ENCODE measurements at regions not wholly inside any gene's neighbourhood (a gene's known extent, or its start where the extent isn't known, plus 50 kb on each side); places are given as distances from the start of the nearest gene placed in this dataset. TPM values are rescaled to one million over a fixed set of nuclear protein-coding genes. Genes with fewer than 3 reads are reported as not detected.

DNA sequence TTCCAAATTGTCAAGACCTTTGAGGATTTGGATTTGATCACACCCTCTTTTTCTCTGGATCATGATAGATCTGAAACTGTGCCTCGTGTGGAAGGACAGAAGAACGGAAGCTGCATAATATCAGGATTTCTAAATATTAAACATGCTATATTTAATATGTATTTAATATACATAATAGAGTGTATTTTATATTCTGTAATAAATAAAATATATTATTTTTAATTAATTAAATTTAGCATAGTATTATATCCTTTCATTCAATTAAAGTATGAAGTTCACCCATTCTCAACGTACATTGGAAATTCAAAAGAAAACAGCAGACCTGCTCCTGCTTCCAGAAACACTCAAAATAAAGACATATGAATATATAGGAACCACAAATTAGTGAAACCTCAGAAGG is 70.6 kb upstream of the GLIS3 start:
- Histone ChIP-seq H3K36me3 (ENCODE audit: insufficient read depth) (no peaks in the 10 kb centered on the region), H3K4me3 (ENCODE audit: low read depth, low read length) (no peak overlapping the region), H3K27ac (ENCODE audit: low read depth) (no peak overlapping the region), H3K4me1 (ENCODE audit: insufficient read depth) (no peaks in the 10 kb centered on the region)
- 92% methylated on average over 3 of the region's 3 CpGs for WGBS
- no peak for DNase-seq (ENCODE audit: extremely low spot score)

DNA sequence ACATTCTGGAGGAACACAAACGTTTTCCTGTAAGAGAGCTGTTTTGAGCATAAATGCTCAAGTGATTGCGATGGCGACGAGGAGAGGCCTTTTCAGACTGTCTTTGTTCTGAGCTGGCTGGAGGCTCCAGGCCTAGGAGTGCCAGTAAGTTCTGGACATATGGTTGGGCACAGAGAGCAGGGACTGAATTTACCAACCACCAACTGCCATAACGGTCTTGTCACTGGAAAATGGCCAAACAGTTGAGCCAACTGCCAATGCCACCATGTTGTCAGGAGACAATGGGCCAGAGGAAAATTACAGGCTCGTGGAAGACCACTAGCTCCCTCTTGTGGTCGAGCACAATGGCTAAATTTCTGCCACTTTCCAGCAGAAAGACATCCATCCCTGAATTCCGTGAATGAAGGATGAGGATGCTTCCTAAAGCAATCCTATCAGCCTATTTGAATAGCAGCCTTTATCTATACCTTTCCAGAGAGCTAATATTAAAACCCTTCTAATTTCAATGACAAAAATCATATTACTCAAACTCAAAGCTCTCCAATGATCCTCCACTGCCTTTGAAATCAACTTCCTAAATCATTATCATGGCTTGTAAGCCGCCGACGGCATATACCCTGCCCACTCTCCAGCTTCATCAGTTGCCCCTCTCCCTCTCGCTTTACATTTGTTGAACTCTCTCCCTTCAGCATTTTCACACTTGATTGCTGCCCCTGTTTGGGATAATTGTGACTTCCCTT is 66.9 kb upstream of the GLIS3 start:
- Histone ChIP-seq H3K4me3 (ENCODE audit: low read depth, low read length) (no peak overlapping the region), H3K27ac (ENCODE audit: low read depth) (no peak overlapping the region), H3K4me1 (ENCODE audit: insufficient read depth) (no peaks in the 10 kb centered on the region), H3K36me3 (ENCODE audit: insufficient read depth) (no peaks in the 10 kb centered on the region)
- no peak for DNase-seq (ENCODE audit: extremely low spot score)
- 77% methylated on average over 12 of the region's 12 CpGs for WGBS

DNA sequence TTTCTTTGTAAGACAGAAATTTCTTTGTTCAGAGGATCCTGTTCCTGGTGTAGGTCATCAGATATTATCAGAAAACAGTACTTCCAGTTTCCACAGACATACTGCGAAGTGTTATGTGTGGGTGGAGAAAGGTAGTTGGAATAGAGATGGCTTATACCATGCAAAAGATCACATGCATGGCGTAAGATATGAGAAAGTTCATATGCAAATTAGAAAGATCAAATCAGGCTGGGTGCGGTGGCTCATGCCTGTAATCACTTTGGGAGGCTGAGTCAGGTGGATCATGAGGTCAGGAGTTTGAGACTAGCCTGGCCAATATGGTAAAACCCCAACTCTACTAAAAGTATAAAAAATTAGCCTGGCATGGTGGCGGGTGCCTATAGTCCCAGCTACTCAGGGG is 65.2 kb upstream of the GLIS3 start:
- WGBS: 88% methylated on average over 4 of the region's 4 CpGs
- DNase-seq (ENCODE audit: extremely low spot score): no peak
- H3K36me3 ChIP-seq (ENCODE audit: insufficient read depth): no peaks in the 10 kb centered on the region

DNA sequence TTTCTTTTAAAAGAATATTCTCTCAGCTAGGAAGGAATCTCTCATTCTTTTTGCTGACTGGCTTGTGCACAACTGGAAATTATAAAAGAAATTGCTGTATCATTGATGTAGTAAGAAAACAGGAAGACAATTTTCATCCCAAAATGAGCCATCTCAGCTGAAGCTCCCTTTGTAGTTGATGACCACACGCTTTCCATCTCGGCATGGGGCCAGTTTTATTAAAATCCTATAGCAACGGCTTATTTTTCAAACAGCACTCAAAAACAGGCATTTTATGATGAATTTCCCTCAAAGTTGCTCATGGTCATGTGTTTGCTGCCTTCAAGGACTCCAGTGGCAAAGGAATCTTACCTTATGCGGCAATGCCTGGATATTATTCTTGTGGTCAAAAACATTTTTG is 62.4 kb upstream of the GLIS3 start:
- WGBS: 77% methylated on average over 4 of the region's 4 CpGs

More for the DNA sequence above, 65.2 kb upstream of the GLIS3 start:
- no peaks in the 10 kb centered on the region for H3K4me1 ChIP-seq (ENCODE audit: insufficient read depth)
- H3K4me3 ChIP-seq (ENCODE audit: low read depth, low read length): no peak overlapping the region
- H3K27ac ChIP-seq (ENCODE audit: low read depth): no peak overlapping the region

DNA sequence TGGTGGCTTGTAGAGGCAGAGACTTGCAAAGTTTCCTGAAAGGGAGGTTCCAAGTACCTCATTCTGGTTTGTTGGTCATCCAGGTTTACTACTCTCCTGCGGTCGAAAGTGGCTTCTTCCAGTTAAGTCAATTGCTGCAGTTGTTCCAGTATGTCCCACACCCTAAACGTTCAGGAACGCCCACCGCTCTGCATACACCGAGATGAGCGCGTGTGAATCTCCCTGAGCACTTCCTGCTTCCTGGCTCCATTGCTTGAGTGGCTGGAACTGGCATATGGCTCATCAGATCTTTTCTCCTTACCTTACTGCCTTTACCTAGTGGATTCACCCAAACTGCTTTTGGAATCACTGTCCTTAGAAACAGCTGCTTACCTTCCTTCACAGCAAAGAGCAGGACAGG is 59.1 kb upstream of the GLIS3 start:
- DNase-seq (ENCODE audit: extremely low spot score): no peak
- Histone ChIP-seq H3K36me3 (ENCODE audit: insufficient read depth) (no peaks in the 10 kb centered on the region), H3K4me1 (ENCODE audit: insufficient read depth) (no peaks in the 10 kb centered on the region), H3K27ac (ENCODE audit: low read depth) (no peak overlapping the region), H3K4me3 (ENCODE audit: low read depth, low read length) (no peak overlapping the region)
- WGBS: 91% methylated on average over 8 of the region's 8 CpGs

More for the DNA sequence above, 62.4 kb upstream of the GLIS3 start:
- Histone ChIP-seq H3K4me1 (ENCODE audit: insufficient read depth) (no peaks in the 10 kb centered on the region), H3K4me3 (ENCODE audit: low read depth, low read length) (no peak overlapping the region), H3K27ac (ENCODE audit: low read depth) (no peak overlapping the region), H3K36me3 (ENCODE audit: insufficient read depth) (no peaks in the 10 kb centered on the region)
- DNase-seq (ENCODE audit: extremely low spot score): no peak

DNA sequence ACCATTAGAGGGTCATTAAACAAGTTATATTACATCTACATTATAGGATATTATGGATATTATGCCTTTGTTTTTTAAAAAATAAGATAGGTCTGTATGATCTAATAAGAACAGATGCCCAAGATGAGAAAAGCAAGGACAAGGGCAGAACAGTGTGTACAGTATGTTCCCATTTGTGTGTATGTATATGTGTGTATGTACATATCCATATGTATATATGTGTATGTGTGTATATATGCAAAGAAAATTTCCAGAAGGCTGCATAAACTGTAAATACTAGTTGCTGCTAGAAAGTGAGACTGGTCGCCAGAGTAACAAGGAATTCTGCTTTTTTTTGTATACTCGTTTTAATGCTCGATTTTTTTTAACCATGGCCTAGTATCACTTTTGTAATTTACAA is 58.1 kb upstream of the GLIS3 start:
- DNase-seq (ENCODE audit: extremely low spot score): no peak
- no peaks in the 10 kb centered on the region for H3K4me1 ChIP-seq (ENCODE audit: insufficient read depth)
- 86% methylated on average over 3 of the region's 3 CpGs for WGBS
- H3K27ac ChIP-seq (ENCODE audit: low read depth): no peak overlapping the region
- no peak overlapping the region for H3K4me3 ChIP-seq (ENCODE audit: low read depth, low read length)
- H3K36me3 ChIP-seq (ENCODE audit: insufficient read depth): no peaks in the 10 kb centered on the region

DNA sequence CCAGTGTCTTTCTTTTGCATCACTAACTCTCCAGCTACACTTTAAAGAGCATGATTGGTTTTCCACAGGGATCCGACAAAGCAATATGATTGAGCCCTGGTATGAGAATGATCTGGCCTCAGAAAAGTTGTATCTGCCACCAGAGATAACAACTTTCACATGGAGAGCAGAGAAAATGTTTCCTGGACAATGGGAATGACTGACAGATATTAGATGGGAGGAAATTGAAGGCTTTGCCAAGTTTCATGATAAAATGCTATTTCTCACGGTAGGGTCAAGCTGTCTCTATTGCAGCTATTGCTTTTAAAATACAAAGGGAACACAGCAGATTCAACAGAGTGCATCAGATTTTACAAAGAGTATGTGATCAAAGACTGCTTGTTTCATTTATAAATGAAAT is 56.4 kb upstream of the GLIS3 start:
- Histone ChIP-seq H3K36me3 (ENCODE audit: insufficient read depth) (no peaks in the 10 kb centered on the region), H3K27ac (ENCODE audit: low read depth) (no peak overlapping the region), H3K4me1 (ENCODE audit: insufficient read depth) (no peaks in the 10 kb centered on the region), H3K4me3 (ENCODE audit: low read depth, low read length) (no peak overlapping the region)
- WGBS: 56% methylated on average over 2 of the region's 2 CpGs
- no peak for DNase-seq (ENCODE audit: extremely low spot score)

DNA sequence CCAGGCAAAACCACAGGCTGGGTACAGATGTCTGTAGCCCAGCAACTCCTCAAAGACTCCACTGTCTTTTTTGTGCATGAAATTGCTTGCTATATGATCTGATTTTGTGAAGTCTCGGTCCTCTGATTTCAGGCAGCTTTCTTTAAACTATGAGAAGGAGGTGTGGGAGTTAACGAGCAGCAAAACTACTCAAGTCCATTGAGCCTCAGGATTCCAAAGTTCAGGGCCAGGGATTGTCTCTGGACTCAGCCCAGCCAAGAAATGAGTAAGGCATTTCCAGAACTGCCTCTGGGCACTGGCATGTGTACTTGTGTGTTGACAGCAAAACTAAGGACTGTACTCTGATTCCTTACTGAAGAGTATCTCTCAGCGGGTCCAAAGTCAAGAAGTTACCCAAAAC is 53.4 kb upstream of the GLIS3 start:
- no peak for DNase-seq (ENCODE audit: extremely low spot score)
- H3K27ac ChIP-seq (ENCODE audit: low read depth): no peak overlapping the region
- H3K36me3 ChIP-seq (ENCODE audit: insufficient read depth): no peaks in the 10 kb centered on the region
- H3K4me3 ChIP-seq (ENCODE audit: low read depth, low read length): no peak overlapping the region
- WGBS: 92% methylated on average over 3 of the region's 3 CpGs
- no peaks in the 10 kb centered on the region for H3K4me1 ChIP-seq (ENCODE audit: insufficient read depth)

DNA sequence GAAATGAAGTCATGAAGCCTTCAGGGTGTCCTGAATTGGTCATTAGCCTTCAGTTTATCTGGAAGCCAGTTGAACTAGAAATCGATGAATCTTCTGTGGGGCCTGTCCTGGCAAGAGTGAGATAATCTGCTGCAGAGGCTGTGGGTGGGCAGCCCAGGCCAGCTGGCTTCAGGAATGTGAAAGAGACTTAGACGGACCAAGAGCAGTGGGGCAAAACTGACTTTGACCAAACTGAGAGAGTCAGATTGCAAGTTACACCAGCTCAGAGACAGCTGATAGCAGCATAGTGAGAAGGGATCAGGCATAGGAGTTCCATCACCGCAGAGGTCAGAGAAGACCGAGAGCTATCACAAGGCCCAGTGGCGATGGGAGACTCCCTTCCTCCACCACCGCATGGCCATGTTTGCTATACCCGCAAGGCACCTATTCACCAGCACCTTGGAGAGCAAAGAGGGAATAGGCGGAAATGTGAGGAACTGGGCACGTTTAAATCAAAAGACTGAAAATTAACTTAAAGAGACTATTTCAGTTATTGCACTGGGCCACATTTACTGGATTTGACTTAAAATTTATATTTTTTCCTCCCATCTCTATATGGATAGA is 50.0 kb upstream of the GLIS3 start:
- Histone ChIP-seq H3K27ac (ENCODE audit: low read depth) (no peak overlapping the region), H3K36me3 (ENCODE audit: insufficient read depth) (no peaks in the 10 kb centered on the region), H3K4me3 (ENCODE audit: low read depth, low read length) (no peak overlapping the region), H3K4me1 (ENCODE audit: insufficient read depth) (no peaks in the 10 kb centered on the region)
- DNase-seq (ENCODE audit: extremely low spot score): no peak
- 80% methylated on average over 9 of the region's 9 CpGs for WGBS

Small RNA genes in the stretch of these regions (small RNA-seq; reads per million reads assigned to genes)
- gene RNU6-694P: not detected
